K562 (cell line): ENCODE measurements at regions not wholly inside any gene's neighbourhood (a gene's known extent, or its start where the extent isn't known, plus 50 kb on each side); places are given as distances from the start of the nearest gene placed in this dataset.
A peak's percentile ranks its signal among the peaks of the same experiment; 100 is the strongest.

ENCODE experiments used
- CEBPB ChIP-seq: fragments of 450-650 bp; IDR thresholded peaks from 2 replicates; pipeline ENCODE4 v1.6.1; 2016; ENCODE audit warnings: missing genetic modification characterization, missing compliant biosample characterization
- COPS2 ChIP-seq: fragments of 450-650 bp; conservative IDR thresholded peaks from 2 replicates; pipeline ENCODE4 v1.6.1; 2016; ENCODE audit warnings: mild to moderate bottlenecking, moderate library complexity
- CUX1 ChIP-seq: fragments of 200-800 bp; sonication (Bioruptor generic); IDR thresholded peaks from 2 replicates; pipeline ENCODE4 v1.6.1; 2016; ENCODE audit warnings: missing genetic modification characterization, missing compliant biosample characterization
- FIP1L1 ChIP-seq: fragments of 200-400 bp; formaldehyde crosslinking; IDR thresholded peaks from 2 replicates; pipeline ENCODE4 v1.6.1; 2018; ENCODE audit warnings: mild to moderate bottlenecking, low read depth, low read length; ENCODE audit not compliant: poor library complexity, severe bottlenecking
- FOXP1 ChIP-seq: sonication (generic); formaldehyde crosslinking; IDR thresholded peaks from 2 replicates; pipeline ENCODE4 v1.8.0; 2022; ENCODE audit warnings: mild to moderate bottlenecking, missing genetic modification reagents
- GABPB1 ChIP-seq: sonication (generic); formaldehyde crosslinking; IDR thresholded peaks from 2 replicates; pipeline ENCODE4 v1.8.0; 2022; ENCODE audit warnings: mild to moderate bottlenecking, missing genetic modification reagents
- MAZ ChIP-seq, 2 experiments: fragments of 450-650 bp in 1 of 2; sonication (generic) in 1 of 2; formaldehyde crosslinking; IDR thresholded peaks in 1 of 2; conservative IDR thresholded peaks in 1 of 2; 2 replicates each; pipeline versions ENCODE4 v1.4.0 to v1.5.0; 2020; ENCODE audit warnings: mild to moderate bottlenecking in 1 of 2, missing genetic modification reagents in 1 of 2
- NCOR1 ChIP-seq: fragments of 450-650 bp; IDR thresholded peaks from 2 replicates; pipeline ENCODE4 v1.6.1; 2016; ENCODE audit warnings: mild to moderate bottlenecking, moderate library complexity
- NFIC ChIP-seq: fragments of 450-650 bp; IDR thresholded peaks from 2 replicates; pipeline ENCODE4 v1.6.1; 2017; ENCODE audit warnings: mild to moderate bottlenecking, inconsistent platforms
- SMC3 ChIP-seq: conservative IDR thresholded peaks from 2 replicates; pipeline ENCODE4 v1.6.1; 2011; ENCODE audit warnings: low read depth, low read length, improper control_type of control experiment; ENCODE audit not compliant: insufficient read depth
- SREBF1 ChIP-seq: fragments of 150-350 bp; IDR thresholded peaks from 2 replicates; pipeline ENCODE4 v1.6.1; 2014; ENCODE audit warnings: antibody characterized with exemption, low read depth, low read length, borderline replicate concordance
- STAT5A ChIP-seq: IDR thresholded peaks from 2 replicates; pipeline ENCODE4 v1.6.1; 2012; ENCODE audit warnings: low read length, inconsistent platforms, borderline replicate concordance
- TRIM24 ChIP-seq, 2 experiments: fragments of 450-650 bp; IDR thresholded peaks; 2 replicates each; pipeline ENCODE4 v1.6.1; 2016
- ZNF408 ChIP-seq: fragments of 250-450 bp; sonication (Bioruptor Pico); IDR thresholded peaks from 2 replicates; pipeline ENCODE4 v1.4.0; 2020; ENCODE audit warnings: low read depth, mild to moderate bottlenecking, moderate library complexity
- ZNF444 ChIP-seq: fragments of 250-450 bp; sonication (Bioruptor Pico); IDR thresholded peaks from 2 replicates; pipeline ENCODE4 v1.4.0; 2020; ENCODE audit warnings: mild to moderate bottlenecking, moderate library complexity
- ZNF655 ChIP-seq: fragments of 250-450 bp; sonication (Bioruptor Pico); IDR thresholded peaks from 2 replicates; pipeline ENCODE4 v1.5.0; 2021
- ZSCAN29 ChIP-seq: fragments of 450-650 bp; IDR thresholded peaks from 2 replicates; pipeline ENCODE4 v1.6.1; 2017
- TF ChIP-seq, protein P1 (sequence below), 2 experiments: fragments of 250-450 bp in 1 of 2; fragments of 450-650 bp in 1 of 2; sonication (Bioruptor Pico) in 1 of 2; IDR thresholded peaks; 2 replicates each; pipeline versions ENCODE4 v1.6.1 to v1.8.0; 2016 to 2021; ENCODE audit warnings: mild to moderate bottlenecking in 2 of 2, moderate library complexity in 2 of 2, missing compliant biosample characterization in 1 of 2, missing genetic modification characterization in 1 of 2
- TF ChIP-seq, protein P2 (sequence below): fragments of 450-650 bp; IDR thresholded peaks from 2 replicates; pipeline ENCODE4 v1.6.1; 2018; ENCODE audit not compliant: partially characterized antibody

DNA sequence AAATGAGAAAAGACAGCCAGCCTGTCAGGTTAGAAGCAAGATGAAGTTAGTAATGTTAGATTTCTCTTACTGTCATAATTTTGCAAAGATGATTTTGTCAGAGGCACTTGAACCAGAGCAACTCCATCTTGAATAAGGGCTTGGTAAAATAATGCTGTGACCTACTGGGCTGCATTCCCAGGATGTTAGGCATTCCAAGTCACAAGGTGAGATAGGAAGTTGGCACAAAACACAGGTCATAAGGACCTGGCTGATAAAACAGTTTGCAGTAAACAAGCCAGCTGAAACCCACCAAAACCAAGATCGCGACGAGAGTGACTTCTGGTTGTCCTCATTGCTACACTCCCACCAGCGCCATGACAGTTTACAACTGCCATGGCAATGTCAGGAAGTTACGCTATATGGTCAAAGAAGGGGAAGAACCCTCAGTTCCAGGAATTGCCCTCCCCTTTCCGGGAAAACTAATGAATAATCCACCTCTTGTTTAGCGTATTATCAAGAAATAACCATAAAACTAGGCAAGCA is 1313.5 kb upstream of the TMEM132C start (continued):
- TF ChIP-seq, protein P1, sequence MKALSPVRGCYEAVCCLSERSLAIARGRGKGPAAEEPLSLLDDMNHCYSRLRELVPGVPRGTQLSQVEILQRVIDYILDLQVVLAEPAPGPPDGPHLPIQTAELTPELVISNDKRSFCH (CRISPR knock-in tag; IDR thresholded peaks at IDR 0.05): peak; percentile 79; the same call in 1 of the 2 replicates
- TF ChIP-seq, protein P1 (tag; IDR thresholded peaks at IDR 0.05): peak; percentile 87
- TF ChIP-seq, protein P2, sequence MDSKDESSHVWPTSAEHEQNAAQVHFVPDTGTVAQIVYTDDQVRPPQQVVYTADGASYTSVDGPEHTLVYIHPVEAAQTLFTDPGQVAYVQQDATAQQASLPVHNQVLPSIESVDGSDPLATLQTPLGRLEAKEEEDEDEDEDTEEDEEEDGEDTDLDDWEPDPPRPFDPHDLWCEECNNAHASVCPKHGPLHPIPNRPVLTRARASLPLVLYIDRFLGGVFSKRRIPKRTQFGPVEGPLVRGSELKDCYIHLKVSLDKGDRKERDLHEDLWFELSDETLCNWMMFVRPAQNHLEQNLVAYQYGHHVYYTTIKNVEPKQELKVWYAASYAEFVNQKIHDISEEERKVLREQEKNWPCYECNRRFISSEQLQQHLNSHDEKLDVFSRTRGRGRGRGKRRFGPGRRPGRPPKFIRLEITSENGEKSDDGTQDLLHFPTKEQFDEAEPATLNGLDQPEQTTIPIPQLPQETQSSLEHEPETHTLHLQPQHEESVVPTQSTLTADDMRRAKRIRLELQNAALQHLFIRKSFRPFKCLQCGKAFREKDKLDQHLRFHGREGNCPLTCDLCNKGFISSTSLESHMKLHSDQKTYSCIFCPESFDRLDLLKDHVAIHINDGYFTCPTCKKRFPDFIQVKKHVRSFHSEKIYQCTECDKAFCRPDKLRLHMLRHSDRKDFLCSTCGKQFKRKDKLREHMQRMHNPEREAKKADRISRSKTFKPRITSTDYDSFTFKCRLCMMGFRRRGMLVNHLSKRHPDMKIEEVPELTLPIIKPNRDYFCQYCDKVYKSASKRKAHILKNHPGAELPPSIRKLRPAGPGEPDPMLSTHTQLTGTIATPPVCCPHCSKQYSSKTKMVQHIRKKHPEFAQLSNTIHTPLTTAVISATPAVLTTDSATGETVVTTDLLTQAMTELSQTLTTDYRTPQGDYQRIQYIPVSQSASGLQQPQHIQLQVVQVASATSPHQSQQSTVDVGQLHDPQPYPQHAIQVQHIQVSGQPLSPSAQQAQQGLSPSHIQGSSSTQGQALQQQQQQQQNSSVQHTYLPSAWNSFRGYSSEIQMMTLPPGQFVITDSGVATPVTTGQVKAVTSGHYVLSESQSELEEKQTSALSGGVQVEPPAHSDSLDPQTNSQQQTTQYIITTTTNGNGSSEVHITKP: no peak
- TF ChIP-seq GABPB1 (CRISPR knock-in tag) (no peak), ZNF408 (CRISPR knock-in tag) (no peak), SREBF1 (no peak), CEBPB (tag) (peak; percentile 52; the same call in 1 of the 2 replicates), CUX1 (CRISPR knock-in tag) (peak; percentile 89; the same call in 1 of the 2 replicates), NCOR1 (no peak), ZSCAN29 (no peak), MAZ (CRISPR knock-in tag; conservative IDR thresholded peaks at IDR 0.05 in 1 of 2, IDR thresholded peaks at IDR 0.05 in 1 of 2) (peak in 1 of 2 experiments; percentile 49; a peak in 2 of 4 replicates), SMC3 (no peak), ZNF655 (CRISPR knock-in tag) (no peak), COPS2 (no peak), STAT5A (peak; percentile 94), FIP1L1 (no peak), NFIC (no peak), TRIM24 (IDR thresholded peaks at IDR 0.05) (no peak), ZNF444 (CRISPR knock-in tag) (no peak), FOXP1 (CRISPR knock-in tag) (no peak)
